Frontal cortex (tissue), 3 donors: ENCODE measurements at regions not wholly inside any gene's neighbourhood (a gene's known extent, or its start where the extent isn't known, plus 50 kb on each side); places are given as distances from the start of the nearest gene placed in this dataset.

ENCODE experiments used
- DNase-seq, 2 donors: peaks; one replicate each; pipeline ENCODE4 v3.0.0; 2012; ENCODE audit warnings: low spot score in 2 of 2
- FAIRE-seq: peaks from 2 replicates; lab custom pipeline; 2012; peaks lifted over from hg19 to GRCh38; lab: Jason Lieb, UNC
- donor health status: control.
- donor health status: control.
- donor health status: control.

DNA sequence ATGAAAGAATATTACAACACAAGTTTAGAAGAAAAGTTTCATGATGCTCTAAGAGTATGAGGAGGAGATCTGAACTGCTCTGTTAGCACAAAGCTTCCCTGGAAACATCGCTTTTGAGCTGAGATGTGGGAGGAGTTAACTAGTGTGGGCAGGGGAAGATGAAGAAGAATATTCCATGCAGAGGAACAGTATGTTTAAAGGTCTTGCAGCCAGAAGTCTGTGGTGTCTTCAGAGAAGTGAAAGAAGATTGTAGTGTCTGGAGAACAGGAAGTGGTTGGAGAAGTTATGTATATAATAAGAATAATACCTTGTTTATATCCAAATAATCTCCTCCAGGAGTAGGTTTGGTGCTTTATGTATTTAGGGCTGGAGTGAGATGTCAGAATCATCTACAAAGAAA, 406.7 kb downstream of the MAN2A1 start:
- DNase-seq (no peak), FAIRE-seq (no peak)

DNA sequence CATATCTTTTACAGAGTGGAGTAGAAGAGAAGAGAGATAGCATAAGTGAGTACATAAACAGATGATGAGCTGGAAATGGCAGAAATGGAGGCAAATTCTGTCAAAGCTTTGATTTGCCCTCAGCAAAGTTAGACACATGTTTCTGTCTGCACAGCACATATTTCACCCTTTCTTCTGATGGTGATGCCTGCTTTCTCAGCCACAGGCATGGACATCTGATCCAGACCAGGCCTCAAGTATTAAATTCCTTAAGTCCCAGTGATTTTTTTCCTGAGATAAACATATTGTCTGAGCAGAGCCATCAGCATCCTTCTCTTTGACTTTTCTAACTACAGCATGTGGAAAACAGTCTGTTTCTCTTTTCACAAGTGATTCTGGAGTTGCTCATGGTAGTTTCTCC, 409.8 kb downstream of the MAN2A1 start:
- FAIRE-seq (no peak), DNase-seq (no peak)

DNA sequence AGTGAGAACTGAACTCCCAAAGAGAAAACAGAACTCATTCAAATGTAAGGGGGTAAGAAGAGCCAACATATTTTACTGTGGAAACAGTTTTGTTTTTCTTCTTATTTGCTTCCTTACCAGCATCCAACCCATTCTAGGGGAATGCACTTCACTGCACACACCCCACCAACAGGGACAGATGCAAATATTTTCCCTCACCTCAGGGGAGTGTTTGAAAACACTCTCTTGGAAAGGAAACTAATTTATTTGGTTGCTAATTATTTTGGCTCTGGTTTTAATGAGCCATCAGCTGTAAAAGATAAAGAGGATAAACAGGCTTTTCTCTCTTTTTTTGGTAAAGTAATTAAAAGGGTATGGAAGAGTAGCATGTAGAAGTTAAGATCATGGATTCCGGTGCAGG, 413.4 kb downstream of the MAN2A1 start:
- FAIRE-seq (no peak), DNase-seq (no peak)

DNA sequence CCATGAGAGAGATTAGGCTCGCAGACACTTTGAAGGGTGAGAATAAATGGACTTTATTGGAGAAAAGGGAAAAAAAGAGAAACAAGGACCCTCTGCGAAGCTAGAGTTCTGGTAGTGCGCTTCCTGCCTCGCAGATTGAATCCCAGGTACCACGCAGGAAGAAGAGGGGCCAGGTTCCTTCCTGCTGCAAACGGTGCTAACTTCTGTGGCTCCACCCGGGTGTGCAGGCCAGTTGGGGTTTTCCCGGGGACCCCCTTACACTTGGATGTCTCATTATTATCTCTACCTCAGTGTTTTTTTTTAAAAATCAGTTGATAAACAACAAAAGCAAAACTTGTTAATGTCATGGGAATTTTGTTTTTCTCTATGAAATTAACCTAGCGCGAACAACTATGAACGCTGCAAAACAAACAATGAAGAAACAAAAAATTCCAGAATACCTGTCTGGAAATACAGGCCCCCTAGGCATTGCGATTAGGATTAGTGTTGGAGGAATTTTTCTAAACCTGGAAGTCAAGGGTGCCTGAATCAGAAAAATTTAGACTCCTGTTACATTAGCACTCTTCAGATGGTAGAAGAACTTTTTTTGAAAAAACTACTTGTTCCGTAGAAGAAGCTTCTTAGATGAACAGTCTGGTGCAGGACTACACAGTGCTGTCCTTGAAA, 414.5 kb downstream of the MAN2A1 start:
- FAIRE-seq, result no peak
- no peak for DNase-seq

DNA sequence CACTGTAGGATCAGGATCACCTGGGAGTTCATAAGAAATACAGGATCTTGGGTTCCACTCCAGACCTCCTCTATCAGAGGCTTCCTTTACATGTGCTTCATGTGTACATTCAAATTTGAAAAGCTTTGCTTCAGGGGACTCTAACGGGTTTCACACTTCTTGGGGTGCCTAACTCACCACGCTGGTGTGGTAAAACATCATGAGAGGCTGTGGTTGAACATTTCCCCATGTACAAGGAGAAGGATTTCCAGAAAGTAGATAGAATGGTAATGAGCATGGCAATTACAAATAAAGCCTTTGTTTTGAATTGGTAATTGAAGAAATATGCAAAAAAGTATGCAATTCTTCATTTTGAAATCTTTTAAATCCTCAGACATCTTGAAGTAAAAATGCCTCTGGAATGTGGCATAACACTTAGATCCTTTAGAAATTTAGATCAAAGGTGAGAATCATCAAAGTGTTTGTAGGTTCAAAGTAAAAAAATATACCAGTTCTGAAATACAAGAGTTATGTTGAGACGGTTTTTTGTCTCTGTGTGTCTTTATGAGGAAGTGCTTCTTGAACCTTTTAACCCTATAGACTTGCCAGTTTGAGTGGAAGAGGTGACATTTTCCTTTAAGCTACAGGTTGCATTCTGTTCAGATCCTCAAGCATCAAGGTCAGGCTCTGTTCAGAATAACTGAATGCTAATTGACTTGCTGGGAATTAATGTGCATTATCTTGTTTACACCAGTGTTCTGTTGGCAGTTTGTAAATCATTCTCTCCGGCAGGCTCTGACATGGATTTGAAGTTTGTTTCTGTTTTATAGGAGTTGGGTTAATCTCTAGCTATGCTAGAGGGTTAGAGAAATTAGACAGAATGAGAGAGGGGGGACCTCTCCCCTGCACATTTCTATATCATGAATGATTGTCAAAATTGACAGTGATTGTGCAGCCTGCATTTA, 415.3 kb downstream of the MAN2A1 start:
- no peak for FAIRE-seq
- DNase-seq, result no peak

DNA sequence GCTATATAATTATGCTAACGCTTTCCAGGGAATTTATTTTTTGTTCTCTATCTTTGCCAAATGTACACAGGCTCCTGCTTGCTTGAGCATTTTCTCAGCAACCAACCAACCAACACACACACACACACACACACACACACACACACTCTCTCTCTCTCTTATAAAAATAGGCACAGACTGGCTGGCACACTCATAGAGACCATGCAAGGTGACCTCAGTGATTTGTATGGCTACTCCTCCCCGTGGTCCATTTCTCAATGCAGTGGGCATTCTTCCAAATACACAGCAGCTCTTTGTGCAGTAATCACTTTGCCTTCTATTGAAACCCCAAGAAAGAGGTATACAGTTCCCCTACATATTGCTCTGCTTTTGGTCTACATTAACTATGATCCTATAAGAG, 416.0 kb downstream of the MAN2A1 start:
- no peak for FAIRE-seq

DNA sequence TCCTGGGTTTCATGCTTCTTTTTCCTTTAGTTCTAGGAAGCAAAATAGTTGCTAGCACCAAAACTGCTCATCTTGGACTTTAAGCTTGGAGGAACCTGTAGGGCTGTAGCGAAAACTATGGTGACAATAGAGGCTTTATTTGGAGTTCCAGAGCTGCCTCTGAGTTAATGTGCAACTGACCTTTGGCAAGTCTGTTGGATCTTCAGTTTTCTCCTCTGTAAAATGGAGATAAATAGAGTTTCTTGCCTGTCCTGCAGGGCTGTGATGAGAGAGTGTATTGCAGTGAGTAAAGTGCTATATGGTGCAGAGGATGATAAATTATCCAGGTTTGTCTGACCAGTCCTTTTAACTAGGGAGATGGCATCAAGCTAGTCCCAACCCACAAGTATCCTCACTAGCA, 417.0 kb downstream of the MAN2A1 start:
- DNase-seq, result no peak
- FAIRE-seq, result no peak

More for the DNA sequence above, 416.0 kb downstream of the MAN2A1 start:
- DNase-seq, result no peak

DNA sequence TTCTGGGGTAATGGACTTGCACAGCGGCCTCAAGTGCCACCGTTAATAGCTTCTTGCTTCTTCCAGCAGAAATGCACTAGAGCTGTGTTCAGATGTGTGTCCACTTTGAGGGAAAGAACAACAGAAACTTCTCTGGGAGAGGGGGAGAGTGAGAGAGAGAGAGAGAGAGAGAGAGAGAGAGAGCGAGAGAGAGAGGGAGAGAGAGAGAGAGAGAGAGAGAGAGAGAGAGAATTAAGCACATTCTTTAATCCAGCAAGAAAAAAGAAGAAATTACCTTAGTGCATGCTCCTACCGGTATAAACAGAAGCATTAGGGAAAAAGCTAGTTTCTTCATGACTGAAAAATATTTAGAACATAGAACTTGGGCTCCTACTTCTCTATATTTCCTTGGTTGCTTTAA, 418.8 kb downstream of the MAN2A1 start:
- DNase-seq, result no peak

DNA sequence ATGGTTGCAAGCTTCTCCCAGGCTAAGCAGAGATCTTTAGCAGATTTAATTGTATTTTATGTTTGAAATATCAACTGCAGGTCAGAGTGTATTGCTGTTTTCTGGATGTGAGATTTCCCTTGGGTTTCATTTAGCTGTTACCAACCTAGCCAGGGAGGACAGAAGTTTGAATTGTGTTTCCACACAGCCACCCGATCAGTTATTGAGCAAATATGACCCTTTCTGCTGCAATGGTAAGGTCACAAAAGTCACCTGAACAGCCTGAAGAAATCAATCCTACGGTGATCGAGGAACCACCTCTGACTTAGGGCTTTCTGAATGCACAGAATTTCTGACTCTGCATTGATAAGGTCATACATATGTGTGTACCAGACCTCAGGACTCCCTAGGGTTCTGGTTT, 419.9 kb downstream of the MAN2A1 start:
- DNase-seq (no peak), FAIRE-seq (no peak)

More for the DNA sequence above, 418.8 kb downstream of the MAN2A1 start:
- FAIRE-seq, result no peak

DNA sequence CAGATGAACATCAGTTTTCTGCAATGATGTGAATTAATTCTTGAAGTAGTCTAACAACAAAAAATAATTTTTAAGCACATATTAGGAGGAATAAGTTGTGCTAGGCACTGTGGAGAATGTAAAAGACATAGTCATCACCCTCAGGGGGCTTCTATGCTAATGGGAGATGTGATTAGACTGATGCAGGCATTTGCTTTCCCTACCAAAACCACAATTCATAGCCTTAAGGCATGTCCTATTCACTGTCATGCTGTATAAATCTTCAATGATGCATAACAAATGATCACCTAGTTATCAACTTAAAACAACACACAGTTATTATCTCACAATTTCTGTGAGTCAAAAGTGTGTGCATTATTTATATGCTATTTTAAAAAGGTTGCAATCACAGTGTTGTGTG, 422.6 kb downstream of the MAN2A1 start:
- DNase-seq (no peak), FAIRE-seq (no peak)

DNA sequence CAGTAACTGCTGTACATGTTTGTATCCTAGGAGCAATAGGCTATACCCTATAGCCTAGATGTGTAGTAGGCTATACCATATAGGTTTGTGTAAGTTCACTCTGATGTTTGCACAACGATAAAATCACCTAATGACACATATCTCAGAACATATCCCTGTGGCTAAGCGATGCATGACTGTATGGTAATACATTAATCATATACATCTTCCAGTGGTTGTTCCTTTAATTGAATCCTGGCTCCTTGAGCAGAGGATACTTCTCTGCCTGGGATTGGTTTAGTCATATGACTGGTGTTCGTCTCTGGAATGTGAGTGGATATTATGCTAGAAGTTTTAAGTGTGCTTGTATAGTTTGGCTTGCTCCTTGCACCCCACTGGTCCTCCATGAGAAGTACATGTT, 425.8 kb downstream of the MAN2A1 start:
- DNase-seq, result no peak
- no peak for FAIRE-seq

DNA sequence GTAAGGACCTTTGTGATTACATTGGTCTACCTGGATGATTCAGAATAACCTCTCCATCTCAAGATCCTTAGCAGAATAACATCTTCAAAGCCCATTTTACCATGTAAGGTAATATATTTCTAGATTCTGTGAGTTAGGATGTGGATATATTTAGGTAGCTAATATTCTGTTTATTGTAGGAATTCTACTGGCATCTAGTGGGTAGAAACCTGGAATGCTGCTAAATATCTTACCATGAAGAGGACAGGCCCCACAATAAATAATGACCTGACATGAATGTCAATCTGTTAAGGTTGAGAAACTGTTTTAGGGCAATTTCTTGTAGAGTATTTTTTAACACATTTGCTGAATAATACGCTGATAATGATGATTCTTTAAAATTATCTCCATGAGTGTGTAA, 426.8 kb downstream of the MAN2A1 start:
- FAIRE-seq (no peak), DNase-seq (no peak)

DNA sequence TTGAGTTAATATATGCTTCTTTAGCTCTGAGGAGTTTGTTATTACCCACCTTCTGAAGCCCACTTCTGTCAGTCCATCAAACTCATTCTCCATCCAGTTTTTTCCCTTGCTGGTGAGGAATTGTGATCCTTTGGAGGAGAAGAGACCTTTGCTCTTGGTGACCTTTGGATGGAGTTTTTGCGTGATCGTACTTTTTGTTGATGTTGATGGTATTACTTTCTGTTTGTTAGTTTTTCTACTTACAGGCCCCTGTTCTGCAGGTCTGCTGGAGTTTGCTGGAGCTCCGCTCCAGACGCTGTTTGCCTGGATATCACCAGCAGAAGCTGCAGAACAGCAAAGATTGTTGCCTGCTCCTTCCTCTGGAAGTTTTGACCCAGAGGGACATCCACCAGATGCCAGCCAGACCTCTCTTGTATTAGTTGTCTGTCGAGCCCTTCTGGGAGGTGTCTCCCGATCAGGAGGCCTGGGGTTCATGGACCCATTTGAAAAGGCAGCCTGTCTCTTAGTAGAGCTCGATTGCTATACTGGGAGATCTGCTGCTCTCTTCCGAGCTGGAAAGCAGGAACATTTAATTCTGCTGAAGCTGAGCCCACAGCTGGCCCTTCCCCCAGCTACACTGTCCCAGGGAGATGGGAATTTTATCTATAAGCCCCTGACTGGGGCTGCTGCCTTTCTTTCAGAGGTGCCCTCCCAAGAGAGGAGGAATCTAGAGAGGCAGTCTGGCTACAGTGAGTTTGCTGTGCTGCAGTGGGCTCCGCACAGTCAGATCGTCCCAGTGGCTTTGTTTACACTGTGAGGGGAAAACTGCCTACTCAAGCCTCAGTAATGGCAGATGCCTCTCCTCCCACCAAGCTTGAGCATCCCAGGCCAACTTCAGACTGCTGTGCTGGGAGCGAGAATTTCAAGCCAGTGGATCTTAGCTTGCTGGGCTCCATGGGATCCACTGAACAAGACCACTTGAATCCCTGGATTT, 445.5 kb downstream of the MAN2A1 start:
- DNase-seq (no peak), FAIRE-seq (no peak)

DNA sequence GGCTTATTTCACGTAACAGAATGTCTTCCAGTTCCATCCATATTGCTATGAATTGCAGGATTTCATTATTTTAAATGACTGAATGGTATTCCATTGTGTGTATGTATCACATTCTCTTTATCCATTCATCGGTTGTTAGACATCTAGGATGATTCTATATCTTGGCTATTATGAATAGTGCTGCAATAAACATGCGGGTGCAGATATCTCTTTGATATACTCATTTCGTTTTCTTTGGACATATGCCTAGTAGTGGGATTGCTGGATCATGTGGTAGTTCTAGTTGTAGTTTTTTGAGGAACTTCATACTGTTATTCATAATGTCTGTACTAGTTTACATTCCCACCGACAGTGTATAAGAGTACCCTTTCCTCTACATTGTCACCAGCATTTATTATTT, 460.5 kb downstream of the MAN2A1 start:
- DNase-seq, result no peak

DNA sequence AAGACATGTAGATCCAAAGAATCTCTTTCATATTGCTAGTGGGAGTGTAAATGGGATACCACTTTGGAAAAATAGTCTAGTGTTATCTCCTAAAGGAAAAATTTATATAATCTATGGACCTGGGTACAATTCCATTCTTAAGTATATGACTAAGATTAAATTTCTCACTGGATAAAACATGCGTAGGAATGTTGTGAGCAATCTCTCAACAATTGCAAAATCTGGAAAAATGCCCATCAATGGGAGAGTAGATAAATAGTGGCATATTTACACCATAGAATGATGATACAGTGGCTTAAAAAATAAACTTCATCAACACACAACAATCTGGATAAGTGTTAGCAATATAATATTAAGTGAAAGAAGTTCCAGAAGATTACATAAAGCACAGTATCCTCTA, 469.5 kb downstream of the MAN2A1 start:
- no peak for DNase-seq
- FAIRE-seq, result no peak

More for the DNA sequence above, 460.5 kb downstream of the MAN2A1 start:
- FAIRE-seq, result no peak

DNA sequence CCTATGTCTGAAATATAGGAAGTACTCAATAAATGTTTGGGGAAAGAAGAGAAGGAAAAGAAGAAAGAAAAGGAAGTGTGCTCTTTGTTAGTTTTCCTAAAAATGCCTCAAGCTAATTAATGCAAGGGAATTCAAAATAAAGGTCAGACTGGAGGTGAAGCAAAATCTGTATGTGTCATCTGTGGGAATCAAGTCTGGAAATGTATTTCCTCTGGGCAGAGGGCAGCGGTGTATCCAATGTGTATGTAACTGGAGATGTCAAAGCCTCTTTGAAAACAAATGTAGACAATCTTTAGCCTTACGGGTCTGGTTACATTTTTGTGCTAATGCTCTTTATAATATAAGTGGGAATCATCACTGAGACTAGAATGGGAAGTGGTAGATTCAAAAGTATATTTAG, 471.4 kb downstream of the MAN2A1 start:
- FAIRE-seq, result no peak
- no peak for DNase-seq

DNA sequence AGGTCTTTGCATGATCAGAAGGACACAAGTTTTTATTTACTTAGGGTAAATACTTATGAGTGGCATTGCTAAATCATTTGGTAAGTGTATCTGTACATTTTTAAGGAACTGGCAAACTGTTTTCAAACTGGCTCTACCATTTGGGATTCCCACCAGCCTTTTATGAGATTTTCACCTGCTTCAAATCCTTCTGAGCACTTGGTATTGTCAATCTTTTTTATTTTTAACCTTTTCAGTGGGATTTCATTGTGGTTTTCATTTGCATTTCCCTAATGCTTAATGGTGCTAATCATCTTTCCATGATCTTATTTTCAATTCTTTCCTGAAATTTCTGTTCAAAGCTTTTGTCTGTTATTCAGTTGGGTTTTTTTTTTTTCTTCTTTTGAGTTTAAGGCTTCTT, 475.6 kb downstream of the MAN2A1 start:
- no peak for DNase-seq
- no peak for FAIRE-seq

DNA sequence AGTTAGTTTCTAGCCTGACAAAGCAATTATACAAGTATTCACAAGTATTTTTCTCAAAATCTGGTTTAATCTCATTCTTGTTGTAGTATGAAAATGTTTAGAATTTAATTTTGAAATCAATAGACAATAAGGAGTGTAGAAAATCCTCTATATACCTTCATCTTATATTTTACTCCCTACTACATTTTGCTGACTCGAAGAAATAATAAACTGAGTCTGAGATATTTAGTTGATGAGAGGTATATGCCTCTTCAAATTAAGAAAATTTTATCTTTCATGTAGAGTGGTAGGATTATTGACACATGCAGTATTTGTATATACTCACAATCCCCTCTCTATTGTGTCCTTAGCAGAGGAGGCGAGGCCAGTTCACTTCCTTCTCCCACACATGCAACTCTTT, 477.7 kb downstream of the MAN2A1 start:
- no peak for DNase-seq
- FAIRE-seq, result no peak

DNA sequence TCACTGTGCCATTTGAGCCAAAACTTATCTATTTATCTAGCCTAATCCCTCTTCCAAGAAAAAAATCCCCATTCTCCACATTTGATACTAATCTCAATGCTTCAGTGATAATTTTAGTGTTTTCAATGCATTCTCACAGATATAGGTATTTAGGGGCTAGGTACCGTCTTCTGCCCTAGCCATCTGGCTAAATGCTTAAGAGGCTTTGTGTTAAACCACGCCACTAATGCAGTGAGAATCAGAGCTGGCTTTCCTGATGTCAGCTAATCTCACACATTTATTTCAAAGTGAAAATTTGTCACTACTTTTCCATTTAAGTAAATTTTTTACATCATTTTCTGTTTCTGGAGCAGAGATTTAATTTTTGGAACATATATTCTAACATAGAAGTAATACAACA, 479.7 kb downstream of the MAN2A1 start:
- no peak for FAIRE-seq

DNA sequence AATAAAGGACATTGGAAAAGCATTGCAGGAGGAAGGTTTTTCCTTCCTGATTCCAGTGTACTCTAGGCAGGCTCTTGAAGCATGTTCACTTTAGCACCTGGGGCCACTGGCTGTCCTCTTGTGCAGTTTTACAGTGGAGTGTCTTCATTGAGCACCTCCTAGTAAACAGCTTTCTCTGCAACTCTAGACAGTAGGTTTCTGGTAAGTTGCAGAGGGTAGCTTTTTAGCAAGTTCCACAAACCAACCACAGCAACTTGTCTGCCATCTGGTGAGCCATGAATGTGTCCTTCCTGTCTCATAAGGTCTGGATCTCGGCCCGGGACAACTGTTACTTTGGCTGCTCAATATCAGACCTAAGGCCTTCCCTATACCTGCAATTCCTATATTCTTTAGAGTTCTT, 488.0 kb downstream of the MAN2A1 start:
- FAIRE-seq (no peak), DNase-seq (no peak)

More for the DNA sequence above, 479.7 kb downstream of the MAN2A1 start:
- DNase-seq, result no peak
